ENCODE measurements at regions not wholly inside any gene's neighbourhood (a gene's known extent, or its start where the extent isn't known, plus 50 kb on each side); places are given as distances from the start of the nearest gene placed in this dataset.

GRCh38 chr11:59302991-59303390, 55.7 kb upstream of the OR5AN1 start:
- Histone ChIP-seq H3K27me3 (ENCODE audit: control insufficient read depth, insufficient read depth, low read length) (no peaks in the 10 kb centered on the region), H3K4me3 (ENCODE audit: low read depth, low read length) (no peak overlapping the region), H3K27ac (ENCODE audit: low read depth, low read length) (no peak overlapping the region), H3K36me3 (ENCODE audit: control insufficient read depth, insufficient read depth, low read length) (no peaks in the 10 kb centered on the region), H3K4me1 (ENCODE audit: control insufficient read depth, insufficient read depth, low read length) (no peaks in the 10 kb centered on the region), H3K9me3 (ENCODE audit: control insufficient read depth, insufficient read depth, low read length) (peaks cover 5% of the 10 kb centered on the region)
- WGBS (ENCODE audit: insufficient coverage) = 44% methylated on average over 1 of the region's 1 CpG
- peak in 3 of 6 donors; percentile 6 to 37 (median 7) for DNase-seq (ENCODE audit: low read depth in 4 of 6, low spot score in 6 of 6)

- no peaks in the 10 kb centered on the region for H3K27me3 ChIP-seq (ENCODE audit: control insufficient read depth, insufficient read depth, low read length)
- no peak overlapping the region for H3K4me3 ChIP-seq (ENCODE audit: low read depth, low read length)
- H3K36me3 ChIP-seq (ENCODE audit: control insufficient read depth, insufficient read depth, low read length) = no peaks in the 10 kb centered on the region
- no peak overlapping the region for H3K27ac ChIP-seq (ENCODE audit: low read depth, low read length)
- H3K9me3 ChIP-seq (ENCODE audit: control insufficient read depth, insufficient read depth, low read length) = no peaks in the 10 kb centered on the region
- DNase-seq (ENCODE audit: low read depth in 4 of 6, low spot score in 6 of 6) = no peak
- no peaks in the 10 kb centered on the region for H3K4me1 ChIP-seq (ENCODE audit: control insufficient read depth, insufficient read depth, low read length)
Observed at GRCh38 chr11:59295435-59295834, 63.3 kb upstream of the OR5AN1 start.

GRCh38 chr11:59292611-59293010, 66.1 kb upstream of the OR5AN1 start:
- H3K9me3 ChIP-seq (ENCODE audit: control insufficient read depth, insufficient read depth, low read length) = no peaks in the 10 kb centered on the region
- no peaks in the 10 kb centered on the region for H3K4me1 ChIP-seq (ENCODE audit: control insufficient read depth, insufficient read depth, low read length)
- H3K36me3 ChIP-seq (ENCODE audit: control insufficient read depth, insufficient read depth, low read length) = no peaks in the 10 kb centered on the region
- H3K27me3 ChIP-seq (ENCODE audit: control insufficient read depth, insufficient read depth, low read length) = no peaks in the 10 kb centered on the region
- H3K27ac ChIP-seq (ENCODE audit: low read depth, low read length) = no peak overlapping the region
- no peak for DNase-seq (ENCODE audit: low read depth in 4 of 6, low spot score in 6 of 6)
- no peak overlapping the region for H3K4me3 ChIP-seq (ENCODE audit: low read depth, low read length)
- 96% methylated on average over 3 of the region's 3 CpGs for WGBS (ENCODE audit: insufficient coverage)

- no peaks in the 10 kb centered on the region for H3K9me3 ChIP-seq (ENCODE audit: control insufficient read depth, insufficient read depth, low read length)
- H3K36me3 ChIP-seq (ENCODE audit: control insufficient read depth, insufficient read depth, low read length) = no peaks in the 10 kb centered on the region
- no peaks in the 10 kb centered on the region for H3K27me3 ChIP-seq (ENCODE audit: control insufficient read depth, insufficient read depth, low read length)
- WGBS (ENCODE audit: insufficient coverage) = 71% methylated on average over 3 of the region's 3 CpGs
- DNase-seq (ENCODE audit: low read depth in 4 of 6, low spot score in 6 of 6) = peak in 1 of 6 donors; percentile 14
- no peaks in the 10 kb centered on the region for H3K4me1 ChIP-seq (ENCODE audit: control insufficient read depth, insufficient read depth, low read length)
- no peak overlapping the region for H3K4me3 ChIP-seq (ENCODE audit: low read depth, low read length)
- H3K27ac ChIP-seq (ENCODE audit: low read depth, low read length) = no peak overlapping the region
Observed at GRCh38 chr11:59291228-59291627, 67.5 kb upstream of the OR5AN1 start.

- Histone ChIP-seq H3K4me1 (ENCODE audit: control insufficient read depth, insufficient read depth, low read length) (no peaks in the 10 kb centered on the region), H3K4me3 (ENCODE audit: low read depth, low read length) (no peak overlapping the region), H3K27me3 (ENCODE audit: control insufficient read depth, insufficient read depth, low read length) (no peaks in the 10 kb centered on the region), H3K9me3 (ENCODE audit: control insufficient read depth, insufficient read depth, low read length) (no peaks in the 10 kb centered on the region), H3K36me3 (ENCODE audit: control insufficient read depth, insufficient read depth, low read length) (no peaks in the 10 kb centered on the region), H3K27ac (ENCODE audit: low read depth, low read length) (no peak overlapping the region)
- 93% methylated on average over 2 of the region's 4 CpGs for WGBS (ENCODE audit: insufficient coverage)
- no peak for DNase-seq (ENCODE audit: low read depth in 4 of 6, low spot score in 6 of 6)
Observed at GRCh38 chr11:59289356-59290181, 69.1 kb upstream of the OR5AN1 start.

GRCh38 chr11:59285716-59286260, 72.9 kb upstream of the OR5AN1 start:
- peak in 1 of 6 donors; percentile 11 for DNase-seq (ENCODE audit: low read depth in 4 of 6, low spot score in 6 of 6)
- Histone ChIP-seq H3K36me3 (ENCODE audit: control insufficient read depth, insufficient read depth, low read length) (no peaks in the 10 kb centered on the region), H3K4me3 (ENCODE audit: low read depth, low read length) (no peak overlapping the region), H3K27ac (ENCODE audit: low read depth, low read length) (no peak overlapping the region), H3K4me1 (ENCODE audit: control insufficient read depth, insufficient read depth, low read length) (no peaks in the 10 kb centered on the region), H3K9me3 (ENCODE audit: control insufficient read depth, insufficient read depth, low read length) (no peaks in the 10 kb centered on the region), H3K27me3 (ENCODE audit: control insufficient read depth, insufficient read depth, low read length) (no peaks in the 10 kb centered on the region)
- 62% methylated on average over 2 of the region's 2 CpGs for WGBS (ENCODE audit: insufficient coverage)

- WGBS (ENCODE audit: insufficient coverage) = no CpG with 5 or more reads among the region's 5 CpGs
- no peaks in the 10 kb centered on the region for H3K4me1 ChIP-seq (ENCODE audit: control insufficient read depth, insufficient read depth, low read length)
- no peaks in the 10 kb centered on the region for H3K9me3 ChIP-seq (ENCODE audit: control insufficient read depth, insufficient read depth, low read length)
- H3K27ac ChIP-seq (ENCODE audit: low read depth, low read length) = no peak overlapping the region
- no peaks in the 10 kb centered on the region for H3K27me3 ChIP-seq (ENCODE audit: control insufficient read depth, insufficient read depth, low read length)
- no peaks in the 10 kb centered on the region for H3K36me3 ChIP-seq (ENCODE audit: control insufficient read depth, insufficient read depth, low read length)
- DNase-seq (ENCODE audit: low read depth in 4 of 6, low spot score in 6 of 6) = no peak
- H3K4me3 ChIP-seq (ENCODE audit: low read depth, low read length) = no peak overlapping the region
Observed at GRCh38 chr11:59284773-59285129, 72.0 kb upstream of the MPEG1 start.

- no peak overlapping the region for H3K4me3 ChIP-seq (ENCODE audit: low read depth, low read length)
- H3K36me3 ChIP-seq (ENCODE audit: control insufficient read depth, insufficient read depth, low read length) = no peaks in the 10 kb centered on the region
- H3K4me1 ChIP-seq (ENCODE audit: control insufficient read depth, insufficient read depth, low read length) = no peaks in the 10 kb centered on the region
- no peaks in the 10 kb centered on the region for H3K9me3 ChIP-seq (ENCODE audit: control insufficient read depth, insufficient read depth, low read length)
- H3K27me3 ChIP-seq (ENCODE audit: control insufficient read depth, insufficient read depth, low read length) = no peaks in the 10 kb centered on the region
- peak in 4 of 6 donors; percentile 4 to 66 (median 38) for DNase-seq (ENCODE audit: low read depth in 4 of 6, low spot score in 6 of 6)
- no peak overlapping the region for H3K27ac ChIP-seq (ENCODE audit: low read depth, low read length)
- 94% methylated on average over 5 of the region's 14 CpGs for WGBS (ENCODE audit: insufficient coverage)
Observed at GRCh38 chr11:59283825-59284772, 71.4 kb upstream of the MPEG1 start.

GRCh38 chr11:59283311-59283710, 70.6 kb upstream of the MPEG1 start:
- Histone ChIP-seq H3K9me3 (ENCODE audit: control insufficient read depth, insufficient read depth, low read length) (no peaks in the 10 kb centered on the region), H3K4me3 (ENCODE audit: low read depth, low read length) (no peak overlapping the region), H3K27ac (ENCODE audit: low read depth, low read length) (no peak overlapping the region), H3K36me3 (ENCODE audit: control insufficient read depth, insufficient read depth, low read length) (no peaks in the 10 kb centered on the region), H3K4me1 (ENCODE audit: control insufficient read depth, insufficient read depth, low read length) (no peaks in the 10 kb centered on the region), H3K27me3 (ENCODE audit: control insufficient read depth, insufficient read depth, low read length) (no peaks in the 10 kb centered on the region)
- 100% methylated on average over 3 of the region's 4 CpGs for WGBS (ENCODE audit: insufficient coverage)
- DNase-seq (ENCODE audit: low read depth in 4 of 6, low spot score in 6 of 6) = no peak
